Body of pancreas (tissue), 4 donors: ENCODE measurements at regions not wholly inside any gene's neighbourhood (a gene's known extent, or its start where the extent isn't known, plus 50 kb on each side); places are given as distances from the start of the nearest gene placed in this dataset.

ENCODE experiments used
- POLR2A ChIP-seq, 3 donors: fragments of 450-650 bp; IDR thresholded peaks; one replicate each; pipeline ENCODE4 v1.6.1; 2016; ENCODE audit warnings: antibody characterized with exemption in 3 of 3, mild to moderate bottlenecking in 2 of 3
- TF ChIP-seq, protein P1 (sequence below), 7 experiments: fragments of 450-650 bp in 4 of 7; fragments of 200-600 bp in 3 of 7; sonication (generic) in 3 of 7; IDR thresholded peaks; one replicate each; pipeline ENCODE4 v1.5.1; 2016 to 2019; ENCODE audit warnings: antibody characterized with exemption in 7 of 7

DNA sequence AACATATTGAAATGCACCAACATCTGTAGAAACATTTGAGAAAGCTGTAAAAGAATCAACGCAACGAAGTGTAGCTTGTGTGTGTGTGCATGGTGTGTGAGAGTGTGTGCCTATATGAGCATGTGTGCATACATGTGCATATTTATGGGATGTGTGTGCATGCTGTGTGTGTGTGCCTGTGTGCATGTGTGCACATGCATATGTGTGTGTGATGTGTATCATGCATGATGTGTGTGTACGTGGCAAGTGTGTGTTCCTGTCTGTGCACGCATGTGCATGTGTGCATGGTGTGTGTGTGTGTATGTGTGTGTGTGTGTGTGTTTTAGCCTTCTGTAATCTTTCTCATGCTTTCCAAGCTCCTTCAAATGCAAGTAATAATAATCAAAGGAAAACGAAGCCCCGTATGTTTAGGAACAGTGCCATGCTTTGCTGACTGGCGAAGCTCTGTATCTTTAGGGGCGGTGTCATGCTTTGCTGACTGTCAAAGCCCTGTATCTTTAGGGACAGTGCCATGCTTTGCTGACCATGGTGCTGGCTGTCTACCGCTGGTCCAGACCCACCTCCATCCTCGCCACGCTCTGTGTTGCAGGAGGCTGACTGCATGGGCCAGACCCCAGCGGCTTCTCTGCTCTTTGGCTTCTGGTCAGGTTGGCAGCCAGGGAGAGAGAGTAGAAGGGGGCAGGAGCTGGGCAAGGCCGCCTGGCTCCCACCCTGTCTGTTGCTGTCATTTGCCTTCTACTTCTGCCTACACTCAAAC, 129.2 kb downstream of the ASB1 start:
- TF ChIP-seq, protein P1, sequence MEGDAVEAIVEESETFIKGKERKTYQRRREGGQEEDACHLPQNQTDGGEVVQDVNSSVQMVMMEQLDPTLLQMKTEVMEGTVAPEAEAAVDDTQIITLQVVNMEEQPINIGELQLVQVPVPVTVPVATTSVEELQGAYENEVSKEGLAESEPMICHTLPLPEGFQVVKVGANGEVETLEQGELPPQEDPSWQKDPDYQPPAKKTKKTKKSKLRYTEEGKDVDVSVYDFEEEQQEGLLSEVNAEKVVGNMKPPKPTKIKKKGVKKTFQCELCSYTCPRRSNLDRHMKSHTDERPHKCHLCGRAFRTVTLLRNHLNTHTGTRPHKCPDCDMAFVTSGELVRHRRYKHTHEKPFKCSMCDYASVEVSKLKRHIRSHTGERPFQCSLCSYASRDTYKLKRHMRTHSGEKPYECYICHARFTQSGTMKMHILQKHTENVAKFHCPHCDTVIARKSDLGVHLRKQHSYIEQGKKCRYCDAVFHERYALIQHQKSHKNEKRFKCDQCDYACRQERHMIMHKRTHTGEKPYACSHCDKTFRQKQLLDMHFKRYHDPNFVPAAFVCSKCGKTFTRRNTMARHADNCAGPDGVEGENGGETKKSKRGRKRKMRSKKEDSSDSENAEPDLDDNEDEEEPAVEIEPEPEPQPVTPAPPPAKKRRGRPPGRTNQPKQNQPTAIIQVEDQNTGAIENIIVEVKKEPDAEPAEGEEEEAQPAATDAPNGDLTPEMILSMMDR (IDR thresholded peaks at IDR 0.05) = no peak
- TF ChIP-seq POLR2A (IDR thresholded peaks at IDR 0.05) = no peak
